ENCODE measurements at regions not wholly inside any gene's neighbourhood (a gene's known extent, or its start where the extent isn't known, plus 50 kb on each side); places are given as distances from the start of the nearest gene placed in this dataset.

DNA sequence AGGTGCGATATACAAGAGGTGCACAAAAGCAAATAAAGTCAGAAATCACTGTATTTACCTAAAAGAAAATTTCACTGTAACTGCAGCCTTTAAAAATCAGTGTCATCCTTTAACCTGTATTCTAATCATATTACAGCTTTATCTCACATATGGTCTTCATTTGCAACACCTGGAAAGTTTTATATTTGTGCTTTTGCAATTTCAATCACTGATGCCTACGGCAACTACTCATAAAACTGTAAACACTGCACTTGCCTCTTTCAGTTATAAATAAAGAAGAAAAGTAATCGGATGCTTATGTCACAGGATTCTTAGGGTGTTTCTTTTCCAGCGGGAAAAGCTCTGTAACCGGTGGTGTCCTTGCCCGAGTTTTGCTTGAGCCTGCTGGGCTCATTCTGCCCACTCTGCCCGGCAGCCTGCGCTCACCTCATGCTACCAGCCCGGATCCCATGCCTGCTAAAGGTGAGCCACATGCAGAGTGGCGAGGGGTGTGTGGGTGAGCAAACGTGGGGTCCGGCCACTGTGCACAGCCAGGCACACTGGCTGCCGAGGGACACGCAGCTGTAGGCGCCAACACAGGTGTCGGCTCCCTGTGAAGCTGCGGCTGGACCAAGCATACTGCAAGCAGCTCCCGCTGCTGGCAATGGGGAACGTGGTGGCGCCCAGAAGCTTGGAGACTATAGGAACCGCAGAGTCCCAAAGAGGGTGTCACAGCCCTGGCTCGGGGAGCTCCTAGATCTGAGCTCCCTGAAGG lies 56.3 kb upstream of the ABCB5 start:
- ChIA-PET POLR2A (no interaction called here), CTCF (ENCODE audit: low intra/inter-chr PET ratio) (no interaction called here)
- intact Hi-C loops (cut with micrococcal nuclease) (no loop called here), in situ Hi-C loops (cut with MboI) (no loop called here)
- no TSS peak for BruUV-seq (replicated peaks)
- 12% methylated on average over 18 of the region's 22 CpGs for WGBS (ENCODE audit: insufficient coverage, low coverage, missing lambda C conversion rate)
- peak overlapping the region in 1 of 2 experiments; percentile 17; a peak in 1 of 4 replicates for H3K9ac ChIP-seq (ENCODE audit: insufficient read depth in 1 of 2, low read depth in 2 of 2, low read length in 2 of 2)
- FAIRE-seq (no peak), ATAC-seq (peak; percentile 20), DNase-seq (ENCODE audit: extremely low read depth in 1 of 4, low spot score in 3 of 4) (no peak)
- H3K9me1 ChIP-seq (ENCODE audit: control insufficient read depth, insufficient read depth, low read length) = no peaks in the 10 kb centered on the region
- no peak overlapping the region for H3K4me2 ChIP-seq (ENCODE audit: insufficient read depth, low read length)
- H3K27ac ChIP-seq (ENCODE audit: extremely low read depth, low read depth, low read length) = no peak overlapping the region
- no peaks in the 10 kb centered on the region for H3K79me2 ChIP-seq (ENCODE audit: control insufficient read depth, insufficient read depth, low read length)
- no peaks in the 10 kb centered on the region for H3K36me3 ChIP-seq (ENCODE audit: control insufficient read depth, insufficient read depth, low read length)
- no peaks in the 10 kb centered on the region; a peak in 1 of 5 replicates for H3K27me3 ChIP-seq (ENCODE audit: control insufficient read depth in 2 of 2, insufficient read depth in 2 of 2, low read length in 2 of 2)
- H2AFZ ChIP-seq (ENCODE audit: low read depth, low read length) = peak overlapping the region; percentile 82
- no peaks in the 10 kb centered on the region for H3K9me3 ChIP-seq (replicated peaks; ENCODE audit: control insufficient read depth, insufficient read depth, low read depth, low read length)
- H4K20me1 ChIP-seq (replicated peaks; ENCODE audit: control insufficient read depth, insufficient read depth, low read length) = no peaks in the 10 kb centered on the region
- TF ChIP-seq SREBF1 (IDR thresholded peaks at IDR 0.05; ENCODE audit: borderline replicate concordance, low read depth, low read length) = no peak
- no peak for TF ChIP-seq CAMTA2 (CRISPR knock-in tag; conservative IDR thresholded peaks at IDR 0.05)
- TF ChIP-seq, protein P1, sequence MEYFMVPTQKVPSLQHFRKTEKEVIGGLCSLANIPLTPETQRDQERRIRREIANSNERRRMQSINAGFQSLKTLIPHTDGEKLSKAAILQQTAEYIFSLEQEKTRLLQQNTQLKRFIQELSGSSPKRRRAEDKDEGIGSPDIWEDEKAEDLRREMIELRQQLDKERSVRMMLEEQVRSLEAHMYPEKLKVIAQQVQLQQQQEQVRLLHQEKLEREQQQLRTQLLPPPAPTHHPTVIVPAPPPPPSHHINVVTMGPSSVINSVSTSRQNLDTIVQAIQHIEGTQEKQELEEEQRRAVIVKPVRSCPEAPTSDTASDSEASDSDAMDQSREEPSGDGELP (CRISPR knock-in tag; IDR thresholded peaks at IDR 0.05; ENCODE audit: borderline replicate concordance) = no peak
- TF ChIP-seq THRAP3 (IDR thresholded peaks at IDR 0.05; ENCODE audit: borderline replicate concordance) = no peak
- no peak for TF ChIP-seq FOSL1 (tag; conservative IDR thresholded peaks at IDR 0.05)
- no peak for TF ChIP-seq ZNF780A (CRISPR knock-in tag; IDR thresholded peaks at IDR 0.05)
- no peak for TF ChIP-seq U2AF2 (optimal IDR thresholded peaks at IDR 0.05; ENCODE audit: low read depth, low read length)
- no peak for TF ChIP-seq POLR2A (conservative IDR thresholded peaks at IDR 0.05)
- no peak for TF ChIP-seq EZH2 (IDR thresholded peaks at IDR 0.05; ENCODE audit: borderline replicate concordance, low read depth, low read length)
- TF ChIP-seq ZNF551 (CRISPR knock-in tag; IDR thresholded peaks at IDR 0.05) = no peak
- TF ChIP-seq MCM3 (IDR thresholded peaks at IDR 0.05) = no peak
- TF ChIP-seq ELF4 (CRISPR knock-in tag; IDR thresholded peaks at IDR 0.05) = no peak
- no peak for TF ChIP-seq TRIM24 (IDR thresholded peaks at IDR 0.05)
- TF ChIP-seq GTF2A2 (tag; IDR thresholded peaks at IDR 0.05) = no peak
- peaks cover 0 to 13% of the 10 kb centered on the region in 2 experiments; a peak in 2 of 5 replicates for H3K4me1 ChIP-seq (replicated peaks in 1 of 2; ENCODE audit: control insufficient read depth in 2 of 2, insufficient read depth in 2 of 2, low read length in 2 of 2)
- no peak overlapping the region for H3K4me3 ChIP-seq
